K562 (cell line): ENCODE measurements at regions not wholly inside any gene's neighbourhood (a gene's known extent, or its start where the extent isn't known, plus 50 kb on each side); places are given as distances from the start of the nearest gene placed in this dataset.

ENCODE experiments used
- ATAC-seq: fragments of 200-7000 bp; cut with Tn5 transposase; 3 replicates; pipeline ENCODE4 v1.9.1; 2020; ENCODE audit warnings: moderate library complexity
- BruUV-seq: library from RNA; stranded (reverse); fragments of 400-500 nt; replicated peaks from 2 replicates; lab custom pipeline; 2021; lab: Mats Ljungman, UMichigan
- CTCF ChIA-PET: fragments of 300-600 bp; formaldehyde crosslinking; extraction: SDS; loops from one replicate; lab custom pipeline; 2021; ENCODE audit warnings: low intra/inter-chr PET ratio; lab: Yijun Ruan, JAX
- POLR2A ChIA-PET: fragments of 300-600, 350-650 bp; sonication (Branson Sonifier 250); formaldehyde crosslinking; extraction: SDS; loops from one replicate; lab custom pipeline; 2021; ENCODE audit warnings: antibody characterized with exemption, inconsistent platforms; lab: Yijun Ruan, JAX
- DNase-seq, 4 experiments: peaks; one replicate each; pipeline versions ENCODE4 v3.0.0 to v3.0.0-alpha.2; 2011 to 2018; ENCODE audit warnings: low spot score in 3 of 4, mixed read lengths in 3 of 4; ENCODE audit errors: extremely low read depth in 1 of 4
- FAIRE-seq: peaks from 2 replicates; lab custom pipeline; 2011; peaks lifted over from hg19 to GRCh38; lab: Jason Lieb, UNC
- H2AFZ ChIP-seq: 2 replicates; pipeline ENCODE4 v1.6.0; 2011; ENCODE audit warnings: low read depth, low read length, control low read depth, inconsistent platforms
- H3K27ac ChIP-seq: fragments of 200-600 bp; 3 replicates; pipeline ENCODE4 v1.8.0; 2011; ENCODE audit warnings: low read depth, mild to moderate bottlenecking, control low read depth, inconsistent platforms, low read length, moderate library complexity, mixed read lengths; ENCODE audit errors: extremely low read depth
- H3K27me3 ChIP-seq, 2 experiments: fragments of 300-600 bp in 1 of 2; 2 replicates in 1 of 2; 3 replicates in 1 of 2; pipeline versions ENCODE4 v1.6.0 to v1.8.0; 2011; ENCODE audit warnings: inconsistent platforms in 2 of 2, low read length in 2 of 2, mild to moderate bottlenecking in 1 of 2, mixed read lengths in 1 of 2, moderate library complexity in 1 of 2; ENCODE audit not compliant: control insufficient read depth in 2 of 2, insufficient read depth in 2 of 2
- H3K36me3 ChIP-seq: fragments of 300-600 bp; 3 replicates; pipeline ENCODE4 v1.8.0; 2011; ENCODE audit warnings: mild to moderate bottlenecking, low read length, inconsistent platforms; ENCODE audit not compliant: control insufficient read depth, insufficient read depth
- H3K4me1 ChIP-seq, 2 experiments: fragments of 200-600 bp in 1 of 2; replicated peaks in 1 of 2; 2 replicates in 1 of 2; 3 replicates in 1 of 2; pipeline versions ENCODE4 v1.5.1 to v1.8.0; 2011; ENCODE audit warnings: inconsistent platforms in 2 of 2, low read length in 2 of 2, mild to moderate bottlenecking in 1 of 2, mixed read lengths in 1 of 2, moderate library complexity in 1 of 2; ENCODE audit not compliant: control insufficient read depth in 2 of 2, insufficient read depth in 2 of 2
- H3K4me2 ChIP-seq: 2 replicates; pipeline ENCODE4 v1.6.1; 2011; ENCODE audit warnings: low read length, control low read depth, inconsistent platforms, mixed read lengths; ENCODE audit not compliant: insufficient read depth
- H3K4me3 ChIP-seq: fragments of 200-600 bp; sonication (generic), shearing (Covaris generic); 2 replicates; pipeline ENCODE4 v1.5.1; 2016; ENCODE audit warnings: control low read depth, inconsistent platforms
- H3K79me2 ChIP-seq: fragments of 200-600 bp; 3 replicates; pipeline ENCODE4 v1.8.0; 2011; ENCODE audit warnings: low read length, inconsistent platforms; ENCODE audit not compliant: control insufficient read depth, insufficient read depth
- H3K9ac ChIP-seq, 2 experiments: 2 replicates each; pipeline versions ENCODE4 v1.6.0 to v1.6.1; 2011; ENCODE audit warnings: low read depth in 2 of 2, low read length in 2 of 2, control low read depth in 1 of 2, inconsistent platforms in 1 of 2, mild to moderate bottlenecking in 1 of 2, mixed read lengths in 1 of 2; ENCODE audit not compliant: insufficient read depth in 1 of 2
- H3K9me1 ChIP-seq: one replicate; pipeline ENCODE4 v1.6.0; 2011; ENCODE audit warnings: inconsistent platforms, mild to moderate bottlenecking, low read length, moderate library complexity; ENCODE audit not compliant: control insufficient read depth, insufficient read depth
- H3K9me3 ChIP-seq: replicated peaks from 2 replicates; pipeline ENCODE4 v1.5.1; 2011; ENCODE audit warnings: low read depth, low read length, inconsistent platforms; ENCODE audit not compliant: control insufficient read depth, insufficient read depth
- H4K20me1 ChIP-seq: replicated peaks from 2 replicates; pipeline ENCODE4 v1.6.1; 2011; ENCODE audit warnings: low read length, inconsistent platforms, mixed read lengths; ENCODE audit not compliant: control insufficient read depth, insufficient read depth
- BCOR ChIP-seq: fragments of 450-650 bp; IDR thresholded peaks from 2 replicates; pipeline ENCODE4 v1.6.1; 2016
- CBX3 ChIP-seq, 2 experiments: IDR thresholded peaks; 1 replicate in 1 of 2; 2 replicates in 1 of 2; pipeline ENCODE4 v1.6.1; 2012; ENCODE audit warnings: inconsistent platforms in 2 of 2, low read length in 2 of 2, borderline replicate concordance in 1 of 2, control low read depth in 1 of 2
- CBX5 ChIP-seq: IDR thresholded peaks from 2 replicates; pipeline ENCODE4 v1.6.1; 2014; ENCODE audit warnings: low read depth, borderline replicate concordance
- NFE2L1 ChIP-seq: fragments of 450-650 bp; IDR thresholded peaks from 2 replicates; pipeline ENCODE4 v1.6.1; 2016; ENCODE audit warnings: missing genetic modification characterization, low read depth, mild to moderate bottlenecking, missing compliant biosample characterization, moderate library complexity, borderline replicate concordance
- NRF1 ChIP-seq, 2 experiments: fragments of 450-650 bp; IDR thresholded peaks in 1 of 2; conservative IDR thresholded peaks in 1 of 2; 2 replicates each; pipeline ENCODE4 v1.6.1; 2014; ENCODE audit warnings: mild to moderate bottlenecking in 2 of 2
- RBM25 ChIP-seq: fragments of 200-400 bp; formaldehyde crosslinking; IDR thresholded peaks from 2 replicates; pipeline ENCODE4 v1.6.1; 2018; ENCODE audit warnings: low read length, low read depth, moderate library complexity; ENCODE audit not compliant: severe bottlenecking
- RFX1 ChIP-seq: fragments of 450-650 bp; IDR thresholded peaks from 2 replicates; pipeline ENCODE4 v1.6.1; 2016; ENCODE audit warnings: mild to moderate bottlenecking, moderate library complexity
- TAF7 ChIP-seq: fragments of 450-650 bp; IDR thresholded peaks from 2 replicates; pipeline ENCODE4 v1.6.1; 2016; ENCODE audit warnings: missing genetic modification characterization, missing compliant biosample characterization
- WHSC1 ChIP-seq: IDR thresholded peaks from one replicate; pipeline ENCODE4 v1.6.1; 2012; ENCODE audit warnings: low read length, control low read depth, inconsistent platforms
- XRCC5 ChIP-seq: fragments of 200-400 bp; formaldehyde crosslinking; IDR thresholded peaks from 2 replicates; pipeline ENCODE4 v1.6.1; 2017; ENCODE audit warnings: low read depth, mild to moderate bottlenecking, low read length
- ZFP1 ChIP-seq: fragments of 450-650 bp; formaldehyde crosslinking; IDR thresholded peaks from 2 replicates; pipeline ENCODE4 v1.4.0; 2020; ENCODE audit warnings: mild to moderate bottlenecking, mixed read lengths
- ZNF280B ChIP-seq: fragments of 250-450 bp; sonication (Bioruptor Pico); IDR thresholded peaks from 2 replicates; pipeline ENCODE4 v1.5.1; 2021; ENCODE audit warnings: mild to moderate bottlenecking
- WGBS: fragments of 100-300 bp; shearing (Covaris generic); methylation state at CpG from one replicate; pipeline ENCODE4 v1.1.6; 2016; ENCODE audit warnings: low coverage, mixed read lengths; ENCODE audit not compliant: insufficient coverage; ENCODE audit errors: missing lambda C conversion rate; 5-methylcytosine and 5-hydroxymethylcytosine counted together
- in situ Hi-C: fragments of 300-500 bp; cut with MboI; formaldehyde crosslinking; loops from 4 replicates; pipeline ENCODE4 v1.15.0; 2018; ENCODE audit warnings: inconsistent platforms, mixed read lengths
- intact Hi-C: fragments of 100-400 bp; cut with micrococcal nuclease; formaldehyde crosslinking; loops from 2 replicates; pipeline ENCODE4 v1.14.2; 2022
- TF ChIP-seq, protein P1 (sequence below): fragments of 250-450 bp; sonication (Bioruptor Pico); IDR thresholded peaks from 2 replicates; pipeline ENCODE4 v1.4.0; 2020; ENCODE audit warnings: mild to moderate bottlenecking, moderate library complexity

DNA sequence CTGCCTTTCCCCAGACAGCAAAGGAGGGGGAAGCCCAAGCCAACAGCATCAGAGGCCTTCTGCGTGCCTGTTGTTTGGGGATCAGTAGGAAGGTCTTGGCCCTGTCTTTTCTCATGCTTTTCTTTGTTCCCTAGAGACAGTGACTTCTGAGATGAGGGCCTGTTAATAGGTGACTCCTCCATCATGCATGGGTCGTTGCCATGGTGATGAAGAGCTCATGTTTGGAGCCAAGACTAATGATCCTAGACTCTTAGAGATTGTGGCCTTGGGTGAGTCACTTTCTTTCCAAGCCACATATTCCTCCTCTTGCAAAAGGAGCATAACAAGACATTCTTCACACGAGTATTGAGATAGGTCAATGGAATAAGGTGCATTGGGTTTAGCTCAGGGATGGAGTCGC lies 201.1 kb upstream of the ASIC2 start:
- peaks cover 6 to 26% of the 10 kb centered on the region in 2 experiments; a peak in 4 of 5 replicates for H3K27me3 ChIP-seq
- H3K9ac ChIP-seq = no peak overlapping the region
- no peaks in the 10 kb centered on the region for H3K9me1 ChIP-seq
- H3K9me3 ChIP-seq = no peaks in the 10 kb centered on the region
- H3K79me2 ChIP-seq = no peaks in the 10 kb centered on the region
- no peaks in the 10 kb centered on the region for H4K20me1 ChIP-seq
- no peaks in the 10 kb centered on the region for H3K36me3 ChIP-seq
- CTCF ChIA-PET = no interaction called here
- TF ChIP-seq RFX1 = peak; percentile 83
- TF ChIP-seq XRCC5 = no peak
- intact Hi-C loops (no loop called here), in situ Hi-C loops (no loop called here)
- no peak overlapping the region for H3K27ac ChIP-seq
- FAIRE-seq (no peak), ATAC-seq (no peak), DNase-seq (no peak)
- no peak overlapping the region for H3K4me3 ChIP-seq
- no peaks in the 10 kb centered on the region for H3K4me1 ChIP-seq
- no peak overlapping the region for H2AFZ ChIP-seq
- POLR2A ChIA-PET = interaction anchor here (0.6 kb wide), 2 partner anchors 13 to 523 kb away, joined by 3 read pairs; no protein-coding TSS in a partner anchor
- BruUV-seq = no TSS peak
- WGBS = 5% methylated on average over 4 of the region's 4 CpGs
- H3K4me2 ChIP-seq = no peak overlapping the region

GRCh38 chr17:33497623-33498022 lies 204.5 kb upstream of the ASIC2 start:
- H3K4me2 ChIP-seq = no peak overlapping the region
- ATAC-seq = no peak
- H3K9me1 ChIP-seq = no peaks in the 10 kb centered on the region
- no peaks in the 10 kb centered on the region; a peak in 1 of 5 replicates for H3K4me1 ChIP-seq
- no peaks in the 10 kb centered on the region for H3K36me3 ChIP-seq
- CTCF ChIA-PET = no interaction called here
- DNase-seq = no peak
- no peaks in the 10 kb centered on the region for H4K20me1 ChIP-seq
- H3K9me3 ChIP-seq = no peaks in the 10 kb centered on the region
- FAIRE-seq = no peak
- no peak overlapping the region for H3K9ac ChIP-seq
- BruUV-seq = no TSS peak
- 0% methylated on average over 2 of the region's 3 CpGs for WGBS
- H3K4me3 ChIP-seq = no peak overlapping the region
- H3K27ac ChIP-seq = no peak overlapping the region
- no peaks in the 10 kb centered on the region for H3K79me2 ChIP-seq
- H3K27me3 ChIP-seq = peaks cover 4 to 22% of the 10 kb centered on the region in 2 experiments; a peak in 4 of 5 replicates
- intact Hi-C loops = no loop called here
- in situ Hi-C loops = no loop called here
- no peak overlapping the region for H2AFZ ChIP-seq
- POLR2A ChIA-PET = no interaction called here
- TF ChIP-seq CBX3 (IDR thresholded peaks at IDR 0.05; ENCODE audit: borderline replicate concordance in 1 of 2, low read length in 2 of 2) = no peak
- TF ChIP-seq CBX5 = no peak
- TF ChIP-seq TAF7 (tag) = no peak
- TF ChIP-seq, protein P1, sequence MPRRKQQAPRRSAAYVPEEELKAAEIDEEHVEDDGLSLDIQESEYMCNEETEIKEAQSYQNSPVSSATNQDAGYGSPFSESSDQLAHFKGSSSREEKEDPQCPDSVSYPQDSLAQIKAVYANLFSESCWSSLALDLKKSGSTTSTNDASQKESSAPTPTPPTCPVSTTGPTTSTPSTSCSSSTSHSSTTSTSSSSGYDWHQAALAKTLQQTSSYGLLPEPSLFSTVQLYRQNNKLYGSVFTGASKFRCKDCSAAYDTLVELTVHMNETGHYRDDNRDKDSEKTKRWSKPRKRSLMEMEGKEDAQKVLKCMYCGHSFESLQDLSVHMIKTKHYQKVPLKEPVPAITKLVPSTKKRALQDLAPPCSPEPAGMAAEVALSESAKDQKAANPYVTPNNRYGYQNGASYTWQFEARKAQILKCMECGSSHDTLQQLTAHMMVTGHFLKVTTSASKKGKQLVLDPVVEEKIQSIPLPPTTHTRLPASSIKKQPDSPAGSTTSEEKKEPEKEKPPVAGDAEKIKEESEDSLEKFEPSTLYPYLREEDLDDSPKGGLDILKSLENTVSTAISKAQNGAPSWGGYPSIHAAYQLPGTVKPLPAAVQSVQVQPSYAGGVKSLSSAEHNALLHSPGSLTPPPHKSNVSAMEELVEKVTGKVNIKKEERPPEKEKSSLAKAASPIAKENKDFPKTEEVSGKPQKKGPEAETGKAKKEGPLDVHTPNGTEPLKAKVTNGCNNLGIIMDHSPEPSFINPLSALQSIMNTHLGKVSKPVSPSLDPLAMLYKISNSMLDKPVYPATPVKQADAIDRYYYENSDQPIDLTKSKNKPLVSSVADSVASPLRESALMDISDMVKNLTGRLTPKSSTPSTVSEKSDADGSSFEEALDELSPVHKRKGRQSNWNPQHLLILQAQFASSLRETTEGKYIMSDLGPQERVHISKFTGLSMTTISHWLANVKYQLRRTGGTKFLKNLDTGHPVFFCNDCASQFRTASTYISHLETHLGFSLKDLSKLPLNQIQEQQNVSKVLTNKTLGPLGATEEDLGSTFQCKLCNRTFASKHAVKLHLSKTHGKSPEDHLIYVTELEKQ (CRISPR knock-in tag) = no peak
- TF ChIP-seq WHSC1 = no peak
- TF ChIP-seq ZFP1 (CRISPR knock-in tag) = no peak
- TF ChIP-seq NFE2L1 (tag) = no peak
- TF ChIP-seq BCOR = peak; percentile 77; the same call in 1 of the 2 replicates
- TF ChIP-seq ZNF280B (CRISPR knock-in tag) = no peak
- no peak for TF ChIP-seq NRF1 (conservative IDR thresholded peaks at IDR 0.05 in 1 of 2, IDR thresholded peaks at IDR 0.05 in 1 of 2)
- TF ChIP-seq RBM25 = peak; percentile 91
